Fibroblast of skin of abdomen (primary cell): ENCODE measurements at regions not wholly inside any gene's neighbourhood (a gene's known extent, or its start where the extent isn't known, plus 50 kb on each side); places are given as distances from the start of the nearest gene placed in this dataset.

Experiments used
- DNase-seq: peaks from one replicate; pipeline ENCODE4 v3.0.0-alpha.2; 2013

- DNase-seq: no peak
Measured at GRCh38 chr13:73793361-73793760, 340.8 kb downstream of the KLF12 start.

GRCh38 chr13:73792796-73793195 lies 341.4 kb downstream of the KLF12 start:
- no peak for DNase-seq

GRCh38 chr13:73782450-73783449 lies 351.5 kb downstream of the KLF12 start:
- peak; percentile 45 for DNase-seq

GRCh38 chr13:73781384-73781783 lies 352.8 kb downstream of the KLF12 start:
- no peak for DNase-seq

GRCh38 chr13:73779881-73780280 lies 354.3 kb downstream of the KLF12 start:
- no peak for DNase-seq

- DNase-seq: no peak
Measured at GRCh38 chr13:73778242-73778864, 355.9 kb downstream of the KLF12 start.

- no peak for DNase-seq
Measured at GRCh38 chr13:73777134-73777533, 357.1 kb downstream of the KLF12 start.

GRCh38 chr13:73776151-73776785 lies 357.9 kb downstream of the KLF12 start:
- no peak for DNase-seq

- no peak for DNase-seq
Measured at GRCh38 chr13:73773168-73773549, 361.0 kb downstream of the KLF12 start.

- DNase-seq: no peak
Measured at GRCh38 chr13:73772449-73773167, 361.6 kb downstream of the KLF12 start.

GRCh38 chr13:73767747-73768315 lies 366.4 kb downstream of the KLF12 start:
- DNase-seq: no peak

- no peak for DNase-seq
Measured at GRCh38 chr13:73767191-73767741, 366.9 kb downstream of the KLF12 start.

GRCh38 chr13:73765651-73766384 lies 368.4 kb downstream of the KLF12 start:
- DNase-seq: peak; percentile 83

GRCh38 chr13:73759434-73759833 lies 374.8 kb downstream of the KLF12 start:
- DNase-seq: no peak

- DNase-seq: peak; percentile 84
Measured at GRCh38 chr13:73757481-73758233, 376.5 kb downstream of the KLF12 start.

- peak; percentile 69 for DNase-seq
Measured at GRCh38 chr13:73754727-73755292, 379.4 kb downstream of the KLF12 start.

- DNase-seq: no peak
Measured at GRCh38 chr13:73754241-73754640, 380.0 kb downstream of the KLF12 start.

- DNase-seq: no peak
Measured at GRCh38 chr13:73751290-73751689, 382.9 kb downstream of the KLF12 start.

- DNase-seq: no peak
Measured at GRCh38 chr13:73748404-73748803, 385.8 kb downstream of the KLF12 start.

- no peak for DNase-seq
Measured at GRCh38 chr13:73745190-73745589, 389.0 kb downstream of the KLF12 start.
